ENCODE measurements at regions not wholly inside any gene's neighbourhood (a gene's known extent, or its start where the extent isn't known, plus 50 kb on each side); places are given as distances from the start of the nearest gene placed in this dataset.

DNA sequence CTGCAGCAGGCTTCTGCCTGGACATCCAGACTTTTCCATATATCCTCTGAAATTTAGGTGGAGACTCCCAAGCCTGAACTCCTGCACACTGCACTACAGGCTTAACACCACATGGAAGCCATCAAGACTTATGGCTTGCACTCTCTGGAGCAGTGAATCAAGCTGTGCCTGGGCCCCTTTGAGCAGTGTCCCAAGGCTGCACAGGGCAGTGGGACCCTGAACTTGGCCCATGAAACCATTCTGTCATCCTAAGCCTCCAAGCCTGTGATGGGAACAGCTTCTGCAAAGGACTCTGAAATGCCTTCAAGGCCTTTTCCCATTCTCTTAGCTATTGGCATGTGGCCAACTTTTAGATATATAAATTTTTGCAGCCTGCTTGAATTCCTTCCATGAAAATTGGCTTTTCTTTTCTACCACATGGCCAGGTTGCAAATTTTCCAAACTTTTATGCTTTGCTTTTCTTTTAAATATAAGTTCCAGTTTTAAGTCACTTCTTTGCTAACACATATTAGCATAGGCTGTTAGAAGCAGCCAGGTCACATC is 257.8 kb upstream of the DCBLD2 start:
- no peaks in the 10 kb centered on the region for H3K27me3 ChIP-seq (ENCODE audit: insufficient read depth, low read depth, low read length)
- H3K79me2 ChIP-seq (replicated peaks; ENCODE audit: insufficient read depth, low read length): no peaks in the 10 kb centered on the region
- no peaks in the 10 kb centered on the region for H4K20me1 ChIP-seq (ENCODE audit: insufficient read depth)
- H3K27ac ChIP-seq (ENCODE audit: low read length): no peak overlapping the region
- H3K4me2 ChIP-seq (ENCODE audit: low read length): no peak overlapping the region
- H3K9me3 ChIP-seq (ENCODE audit: low read length): peaks cover 14% of the 10 kb centered on the region
- TF ChIP-seq EP300 (conservative IDR thresholded peaks at IDR 0.05; ENCODE audit: poor library complexity, severe bottlenecking): no peak
- no peak for TF ChIP-seq EZH2 (IDR thresholded peaks at IDR 0.05; ENCODE audit: borderline replicate concordance, insufficient read depth, low read length, poor library complexity, severe bottlenecking)
- TF ChIP-seq, protein P1, sequence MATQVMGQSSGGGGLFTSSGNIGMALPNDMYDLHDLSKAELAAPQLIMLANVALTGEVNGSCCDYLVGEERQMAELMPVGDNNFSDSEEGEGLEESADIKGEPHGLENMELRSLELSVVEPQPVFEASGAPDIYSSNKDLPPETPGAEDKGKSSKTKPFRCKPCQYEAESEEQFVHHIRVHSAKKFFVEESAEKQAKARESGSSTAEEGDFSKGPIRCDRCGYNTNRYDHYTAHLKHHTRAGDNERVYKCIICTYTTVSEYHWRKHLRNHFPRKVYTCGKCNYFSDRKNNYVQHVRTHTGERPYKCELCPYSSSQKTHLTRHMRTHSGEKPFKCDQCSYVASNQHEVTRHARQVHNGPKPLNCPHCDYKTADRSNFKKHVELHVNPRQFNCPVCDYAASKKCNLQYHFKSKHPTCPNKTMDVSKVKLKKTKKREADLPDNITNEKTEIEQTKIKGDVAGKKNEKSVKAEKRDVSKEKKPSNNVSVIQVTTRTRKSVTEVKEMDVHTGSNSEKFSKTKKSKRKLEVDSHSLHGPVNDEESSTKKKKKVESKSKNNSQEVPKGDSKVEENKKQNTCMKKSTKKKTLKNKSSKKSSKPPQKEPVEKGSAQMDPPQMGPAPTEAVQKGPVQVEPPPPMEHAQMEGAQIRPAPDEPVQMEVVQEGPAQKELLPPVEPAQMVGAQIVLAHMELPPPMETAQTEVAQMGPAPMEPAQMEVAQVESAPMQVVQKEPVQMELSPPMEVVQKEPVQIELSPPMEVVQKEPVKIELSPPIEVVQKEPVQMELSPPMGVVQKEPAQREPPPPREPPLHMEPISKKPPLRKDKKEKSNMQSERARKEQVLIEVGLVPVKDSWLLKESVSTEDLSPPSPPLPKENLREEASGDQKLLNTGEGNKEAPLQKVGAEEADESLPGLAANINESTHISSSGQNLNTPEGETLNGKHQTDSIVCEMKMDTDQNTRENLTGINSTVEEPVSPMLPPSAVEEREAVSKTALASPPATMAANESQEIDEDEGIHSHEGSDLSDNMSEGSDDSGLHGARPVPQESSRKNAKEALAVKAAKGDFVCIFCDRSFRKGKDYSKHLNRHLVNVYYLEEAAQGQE (IDR thresholded peaks at IDR 0.05; ENCODE audit: borderline replicate concordance): no peak
- TF ChIP-seq POLR2AphosphoS5 (IDR thresholded peaks at IDR 0.05): no peak
- no peak for TF ChIP-seq TAF1 (IDR thresholded peaks at IDR 0.05; ENCODE audit: low read depth)
- no peak for TF ChIP-seq MXI1 (conservative IDR thresholded peaks at IDR 0.05; ENCODE audit: poor library complexity, severe bottlenecking)
- TF ChIP-seq, protein P2, sequence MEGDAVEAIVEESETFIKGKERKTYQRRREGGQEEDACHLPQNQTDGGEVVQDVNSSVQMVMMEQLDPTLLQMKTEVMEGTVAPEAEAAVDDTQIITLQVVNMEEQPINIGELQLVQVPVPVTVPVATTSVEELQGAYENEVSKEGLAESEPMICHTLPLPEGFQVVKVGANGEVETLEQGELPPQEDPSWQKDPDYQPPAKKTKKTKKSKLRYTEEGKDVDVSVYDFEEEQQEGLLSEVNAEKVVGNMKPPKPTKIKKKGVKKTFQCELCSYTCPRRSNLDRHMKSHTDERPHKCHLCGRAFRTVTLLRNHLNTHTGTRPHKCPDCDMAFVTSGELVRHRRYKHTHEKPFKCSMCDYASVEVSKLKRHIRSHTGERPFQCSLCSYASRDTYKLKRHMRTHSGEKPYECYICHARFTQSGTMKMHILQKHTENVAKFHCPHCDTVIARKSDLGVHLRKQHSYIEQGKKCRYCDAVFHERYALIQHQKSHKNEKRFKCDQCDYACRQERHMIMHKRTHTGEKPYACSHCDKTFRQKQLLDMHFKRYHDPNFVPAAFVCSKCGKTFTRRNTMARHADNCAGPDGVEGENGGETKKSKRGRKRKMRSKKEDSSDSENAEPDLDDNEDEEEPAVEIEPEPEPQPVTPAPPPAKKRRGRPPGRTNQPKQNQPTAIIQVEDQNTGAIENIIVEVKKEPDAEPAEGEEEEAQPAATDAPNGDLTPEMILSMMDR (IDR thresholded peaks at IDR 0.05; ENCODE audit: poor library complexity, severe bottlenecking): no peak
- TF ChIP-seq SMC3 (conservative IDR thresholded peaks at IDR 0.05; ENCODE audit: poor library complexity): no peak
- no peak for TF ChIP-seq RAD21 (conservative IDR thresholded peaks at IDR 0.05)
- H3F3A ChIP-seq (ENCODE audit: insufficient read depth, low read length, poor library complexity, severe bottlenecking): no peaks in the 10 kb centered on the region
- no peak overlapping the region for H3K4me3 ChIP-seq (ENCODE audit: low read length)
- H3K9me2 ChIP-seq (ENCODE audit: insufficient read depth, low read length): no peaks in the 10 kb centered on the region
- H2AFZ ChIP-seq (ENCODE audit: low read depth, low read length): no peak overlapping the region
- H3K36me3 ChIP-seq (ENCODE audit: insufficient read depth, low read length): no peaks in the 10 kb centered on the region
- H3K9ac ChIP-seq (ENCODE audit: low read length): no peak overlapping the region

DNA sequence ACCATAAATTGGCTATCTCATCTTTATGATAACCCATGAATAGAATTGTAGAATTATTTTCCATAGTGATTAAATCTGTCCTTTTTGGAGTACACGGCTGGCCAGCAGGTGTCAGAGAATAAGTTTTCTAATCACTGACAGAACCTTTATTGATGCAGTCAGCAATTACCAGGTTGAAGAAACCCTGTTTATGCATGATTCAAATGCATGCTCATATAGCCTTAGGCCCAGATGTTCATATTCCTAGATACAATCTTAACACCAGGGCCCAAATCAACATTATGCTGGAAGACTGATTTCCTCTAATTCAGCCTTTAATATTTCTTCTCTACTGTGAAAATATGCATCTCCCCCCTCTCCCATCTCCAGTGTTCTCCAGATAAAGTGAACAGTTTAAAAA is 243.5 kb upstream of the DCBLD2 start:
- Histone ChIP-seq H3F3A (ENCODE audit: insufficient read depth, low read length, poor library complexity, severe bottlenecking) (no peaks in the 10 kb centered on the region), H3K79me2 (replicated peaks; ENCODE audit: insufficient read depth, low read length) (no peaks in the 10 kb centered on the region), H3K4me3 (ENCODE audit: low read length) (no peak overlapping the region), H3K36me3 (ENCODE audit: insufficient read depth, low read length) (no peaks in the 10 kb centered on the region), H3K4me2 (ENCODE audit: low read length) (no peak overlapping the region), H3K9me2 (ENCODE audit: insufficient read depth, low read length) (no peaks in the 10 kb centered on the region), H4K20me1 (ENCODE audit: insufficient read depth) (no peaks in the 10 kb centered on the region), H3K27ac (ENCODE audit: low read length) (no peak overlapping the region), H3K9ac (ENCODE audit: low read length) (no peak overlapping the region), H2AFZ (ENCODE audit: low read depth, low read length) (no peak overlapping the region), H3K9me3 (ENCODE audit: low read length) (no peaks in the 10 kb centered on the region), H3K27me3 (ENCODE audit: insufficient read depth, low read depth, low read length) (no peaks in the 10 kb centered on the region)
- TF ChIP-seq, protein P2 (IDR thresholded peaks at IDR 0.05; ENCODE audit: poor library complexity, severe bottlenecking): no peak
- TF ChIP-seq EP300 (conservative IDR thresholded peaks at IDR 0.05; ENCODE audit: poor library complexity, severe bottlenecking): no peak
- TF ChIP-seq POLR2AphosphoS5 (IDR thresholded peaks at IDR 0.05): no peak
- TF ChIP-seq, protein P1 (IDR thresholded peaks at IDR 0.05; ENCODE audit: borderline replicate concordance): no peak
- TF ChIP-seq EZH2 (IDR thresholded peaks at IDR 0.05; ENCODE audit: borderline replicate concordance, insufficient read depth, low read length, poor library complexity, severe bottlenecking): no peak
- TF ChIP-seq TAF1 (IDR thresholded peaks at IDR 0.05; ENCODE audit: low read depth): no peak
- TF ChIP-seq SMC3 (conservative IDR thresholded peaks at IDR 0.05; ENCODE audit: poor library complexity): no peak
- TF ChIP-seq RAD21 (conservative IDR thresholded peaks at IDR 0.05): no peak
- no peak for TF ChIP-seq MXI1 (conservative IDR thresholded peaks at IDR 0.05; ENCODE audit: poor library complexity, severe bottlenecking)

Data from neural cell (in vitro differentiated cells).